SK-N-SH treated with all-trans-retinoic acid at 6 μM for 48 hours (cell line): ENCODE measurements at regions not wholly inside any gene's neighbourhood (a gene's known extent, or its start where the extent isn't known, plus 50 kb on each side); places are given as distances from the start of the nearest gene placed in this dataset.

ENCODE experiments used
- ATAC-seq: fragments of 200-7000 bp; cut with Tn5 transposase; 3 replicates; pipeline ENCODE4 v1.9.1; 2020; ENCODE audit warnings: mild to moderate bottlenecking, moderate library complexity
- ARNTL ChIP-seq: fragments of 450-650 bp; formaldehyde crosslinking; IDR thresholded peaks from 2 replicates; pipeline ENCODE4 v1.5.0; 2020; ENCODE audit warnings: low read depth, mild to moderate bottlenecking, moderate library complexity, borderline replicate concordance
- CREB5 ChIP-seq: fragments of 250-450 bp; sonication (Bioruptor Pico); IDR thresholded peaks from 2 replicates; pipeline ENCODE4 v1.5.1; 2020; ENCODE audit warnings: low read depth, mild to moderate bottlenecking, moderate library complexity
- CSDC2 ChIP-seq: fragments of 250-450 bp; sonication (Bioruptor Pico); IDR thresholded peaks from 2 replicates; pipeline ENCODE4 v1.5.0; 2020; ENCODE audit warnings: mild to moderate bottlenecking, moderate library complexity
- ESRRG ChIP-seq: fragments of 250-450 bp; sonication (Bioruptor Pico); IDR thresholded peaks from 2 replicates; pipeline ENCODE4 v1.6.1; 2021; ENCODE audit warnings: mild to moderate bottlenecking
- GLIS3 ChIP-seq: fragments of 250-450 bp; sonication (Bioruptor Pico); IDR thresholded peaks from 2 replicates; pipeline ENCODE4 v1.5.0; 2020; ENCODE audit warnings: mild to moderate bottlenecking, moderate library complexity
- ISL1 ChIP-seq: fragments of 250-450 bp; sonication (Bioruptor Pico); IDR thresholded peaks from 2 replicates; pipeline ENCODE4 v2.1.2; 2022; ENCODE audit warnings: mild to moderate bottlenecking, moderate library complexity
- OSR1 ChIP-seq: fragments of 250-450 bp; sonication (Bioruptor Pico); IDR thresholded peaks from 2 replicates; pipeline ENCODE4 v1.8.0; 2022; ENCODE audit warnings: moderate library complexity, mild to moderate bottlenecking, inconsistent platforms
- PATZ1 ChIP-seq: fragments of 250-450 bp; sonication (Bioruptor Pico); IDR thresholded peaks from 2 replicates; pipeline ENCODE4 v1.8.0; 2020; ENCODE audit warnings: mild to moderate bottlenecking, moderate library complexity, borderline replicate concordance
- POU6F1 ChIP-seq: fragments of 250-450 bp; sonication (Bioruptor Pico); IDR thresholded peaks from 2 replicates; pipeline ENCODE4 v1.8.0; 2021; ENCODE audit warnings: low read depth, mild to moderate bottlenecking, moderate library complexity, borderline replicate concordance
- PPARA ChIP-seq: fragments of 250-450 bp; sonication (Bioruptor Pico); IDR thresholded peaks from 2 replicates; pipeline ENCODE4 v1.5.0; 2020; ENCODE audit warnings: mild to moderate bottlenecking, borderline replicate concordance
- RARB ChIP-seq: fragments of 250-450 bp; sonication (Bioruptor Pico); IDR thresholded peaks from 2 replicates; pipeline ENCODE4 v1.8.0; 2021; ENCODE audit warnings: mild to moderate bottlenecking, moderate library complexity
- SNAI2 ChIP-seq: fragments of 250-450 bp; sonication (Bioruptor Pico); IDR thresholded peaks from 2 replicates; pipeline ENCODE4 v1.5.0; 2020; ENCODE audit warnings: mild to moderate bottlenecking, moderate library complexity
- TCF4 ChIP-seq: fragments of 250-450 bp; sonication (Bioruptor Pico); IDR thresholded peaks from 2 replicates; pipeline ENCODE4 v1.8.0; 2021; ENCODE audit warnings: mild to moderate bottlenecking, moderate library complexity, borderline replicate concordance
- TOX ChIP-seq: fragments of 250-450 bp; sonication (Bioruptor Pico); IDR thresholded peaks from 2 replicates; pipeline ENCODE4 v1.8.0; 2021; ENCODE audit warnings: mild to moderate bottlenecking, moderate library complexity, borderline replicate concordance
- ZC3H10 ChIP-seq: fragments of 250-450 bp; sonication (Bioruptor Pico); IDR thresholded peaks from 2 replicates; pipeline ENCODE4 v1.5.1; 2021; ENCODE audit warnings: mild to moderate bottlenecking, moderate library complexity
- ZFP3 ChIP-seq: fragments of 250-450 bp; sonication (Bioruptor Pico); IDR thresholded peaks from 2 replicates; pipeline ENCODE4 v1.5.0; 2020; ENCODE audit warnings: mild to moderate bottlenecking, moderate library complexity
- ZFP30 ChIP-seq: fragments of 450-650 bp; formaldehyde crosslinking; IDR thresholded peaks from 2 replicates; pipeline ENCODE4 v1.5.0; 2022; ENCODE audit warnings: mild to moderate bottlenecking, moderate library complexity
- ZNF565 ChIP-seq: fragments of 450-650 bp; formaldehyde crosslinking; conservative IDR thresholded peaks from 2 replicates; pipeline ENCODE4 v1.5.0; 2020; ENCODE audit warnings: low read depth, mild to moderate bottlenecking, moderate library complexity
- ZNF8 ChIP-seq: fragments of 450-650 bp; formaldehyde crosslinking; IDR thresholded peaks from 2 replicates; pipeline ENCODE4 v1.5.0; 2020; ENCODE audit warnings: mild to moderate bottlenecking, moderate library complexity
- TF ChIP-seq, protein P1 (sequence below): fragments of 250-450 bp; sonication (Bioruptor Pico); IDR thresholded peaks from 2 replicates; pipeline ENCODE4 v1.5.1; 2021; ENCODE audit warnings: mild to moderate bottlenecking, moderate library complexity

DNA sequence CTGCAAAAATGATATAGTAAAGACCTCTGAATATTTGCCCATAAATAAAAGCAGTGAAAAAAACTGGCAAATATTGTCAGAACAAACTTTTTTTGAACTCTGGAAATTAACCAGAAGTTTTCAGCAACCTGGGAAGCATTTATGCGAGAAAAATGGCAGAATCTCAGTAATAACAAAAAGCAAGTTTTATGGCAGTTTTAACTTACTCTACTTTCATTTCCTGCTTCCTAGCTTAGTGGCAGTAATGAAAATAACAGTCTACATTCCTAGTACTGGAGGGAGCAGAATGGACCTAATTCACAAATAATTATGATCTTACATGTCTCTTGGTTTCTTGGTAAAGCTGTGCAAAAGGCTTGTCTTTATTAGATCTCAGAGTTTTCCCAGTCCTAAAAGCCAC is 460.1 kb downstream of the NAF1 start:
- no peak for TF ChIP-seq ISL1 (CRISPR knock-in tag)
- TF ChIP-seq CSDC2 (CRISPR knock-in tag), result no peak
- TF ChIP-seq RARB, result no peak
- TF ChIP-seq ZNF565 (CRISPR knock-in tag), result no peak
- TF ChIP-seq TCF4 (CRISPR knock-in tag), result no peak
- TF ChIP-seq ESRRG, result no peak
- no peak for TF ChIP-seq PATZ1 (CRISPR knock-in tag)
- TF ChIP-seq ARNTL (CRISPR knock-in tag), result no peak
- no peak for TF ChIP-seq POU6F1 (CRISPR knock-in tag)
- TF ChIP-seq GLIS3 (CRISPR knock-in tag), result no peak
- TF ChIP-seq TOX (CRISPR knock-in tag), result no peak
- ATAC-seq, result peak; percentile 66

- no peak for ATAC-seq
- TF ChIP-seq ZFP3 (CRISPR knock-in tag) (no peak), TOX (CRISPR knock-in tag) (no peak), PATZ1 (CRISPR knock-in tag) (no peak), CREB5 (no peak), SNAI2 (CRISPR knock-in tag) (no peak), ZNF565 (CRISPR knock-in tag) (no peak), CSDC2 (CRISPR knock-in tag) (no peak), POU6F1 (CRISPR knock-in tag) (no peak), RARB (no peak), TCF4 (CRISPR knock-in tag) (no peak), ZC3H10 (no peak), OSR1 (CRISPR knock-in tag) (no peak), ZFP30 (CRISPR knock-in tag) (no peak), ESRRG (no peak), ARNTL (CRISPR knock-in tag) (no peak)
- TF ChIP-seq, protein P1, sequence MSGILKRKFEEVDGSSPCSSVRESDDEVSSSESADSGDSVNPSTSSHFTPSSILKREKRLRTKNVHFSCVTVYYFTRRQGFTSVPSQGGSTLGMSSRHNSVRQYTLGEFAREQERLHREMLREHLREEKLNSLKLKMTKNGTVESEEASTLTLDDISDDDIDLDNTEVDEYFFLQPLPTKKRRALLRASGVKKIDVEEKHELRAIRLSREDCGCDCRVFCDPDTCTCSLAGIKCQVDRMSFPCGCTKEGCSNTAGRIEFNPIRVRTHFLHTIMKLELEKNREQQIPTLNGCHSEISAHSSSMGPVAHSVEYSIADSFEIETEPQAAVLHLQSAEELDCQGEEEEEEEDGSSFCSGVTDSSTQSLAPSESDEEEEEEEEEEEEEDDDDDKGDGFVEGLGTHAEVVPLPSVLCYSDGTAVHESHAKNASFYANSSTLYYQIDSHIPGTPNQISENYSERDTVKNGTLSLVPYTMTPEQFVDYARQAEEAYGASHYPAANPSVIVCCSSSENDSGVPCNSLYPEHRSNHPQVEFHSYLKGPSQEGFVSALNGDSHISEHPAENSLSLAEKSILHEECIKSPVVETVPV, result no peak
- TF ChIP-seq, all 23 proteins: peak for 0
Observed at GRCh38 chr4:162706051-162706450, 460.6 kb downstream of the NAF1 start.

GRCh38 chr4:162705130-162705803 is 461.4 kb downstream of the NAF1 start:
- no peak for ATAC-seq
- no peak for TF ChIP-seq SNAI2 (CRISPR knock-in tag)
- no peak for TF ChIP-seq CREB5
- TF ChIP-seq PPARA, result no peak
- no peak for TF ChIP-seq CSDC2 (CRISPR knock-in tag)
- no peak for TF ChIP-seq PATZ1 (CRISPR knock-in tag)
- no peak for TF ChIP-seq OSR1 (CRISPR knock-in tag)
- no peak for TF ChIP-seq ZNF8 (CRISPR knock-in tag)
- TF ChIP-seq, protein P1, result no peak
- TF ChIP-seq ISL1 (CRISPR knock-in tag), result no peak
